ENCODE measurements at regions not wholly inside any gene's neighbourhood (a gene's known extent, or its start where the extent isn't known, plus 50 kb on each side); places are given as distances from the start of the nearest gene placed in this dataset.
"Not testable (repeated sequence)": the region's sequence is repeated elsewhere in the genome, so short reads cannot be mapped to it uniquely, and the experiment has no call there.

DNA sequence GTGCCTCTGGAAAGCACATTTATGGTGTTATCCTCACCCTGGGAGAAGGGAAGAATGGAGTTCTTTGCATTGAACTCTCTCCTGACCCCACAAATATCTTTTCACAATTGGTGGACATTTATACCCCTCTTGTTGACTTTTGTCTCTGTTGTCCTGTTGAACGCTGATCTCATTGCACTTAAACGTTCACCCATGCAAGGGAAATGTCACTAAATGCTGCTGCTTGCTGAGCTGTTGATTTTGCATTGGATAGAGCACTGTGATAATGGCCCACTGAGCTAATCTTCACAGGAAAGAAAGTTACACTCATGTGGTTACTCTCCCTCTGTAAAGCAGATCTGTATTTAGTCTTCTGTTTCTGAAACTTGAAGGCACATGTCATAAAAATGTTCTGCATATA, 133.4 kb downstream of the FZD1 start:
- no peak for TF ChIP-seq EZH2 (IDR thresholded peaks at IDR 0.05; ENCODE audit: borderline replicate concordance, low read depth, low read length, poor library complexity, severe bottlenecking)
- TF ChIP-seq, protein P1, sequence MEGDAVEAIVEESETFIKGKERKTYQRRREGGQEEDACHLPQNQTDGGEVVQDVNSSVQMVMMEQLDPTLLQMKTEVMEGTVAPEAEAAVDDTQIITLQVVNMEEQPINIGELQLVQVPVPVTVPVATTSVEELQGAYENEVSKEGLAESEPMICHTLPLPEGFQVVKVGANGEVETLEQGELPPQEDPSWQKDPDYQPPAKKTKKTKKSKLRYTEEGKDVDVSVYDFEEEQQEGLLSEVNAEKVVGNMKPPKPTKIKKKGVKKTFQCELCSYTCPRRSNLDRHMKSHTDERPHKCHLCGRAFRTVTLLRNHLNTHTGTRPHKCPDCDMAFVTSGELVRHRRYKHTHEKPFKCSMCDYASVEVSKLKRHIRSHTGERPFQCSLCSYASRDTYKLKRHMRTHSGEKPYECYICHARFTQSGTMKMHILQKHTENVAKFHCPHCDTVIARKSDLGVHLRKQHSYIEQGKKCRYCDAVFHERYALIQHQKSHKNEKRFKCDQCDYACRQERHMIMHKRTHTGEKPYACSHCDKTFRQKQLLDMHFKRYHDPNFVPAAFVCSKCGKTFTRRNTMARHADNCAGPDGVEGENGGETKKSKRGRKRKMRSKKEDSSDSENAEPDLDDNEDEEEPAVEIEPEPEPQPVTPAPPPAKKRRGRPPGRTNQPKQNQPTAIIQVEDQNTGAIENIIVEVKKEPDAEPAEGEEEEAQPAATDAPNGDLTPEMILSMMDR (conservative IDR thresholded peaks at IDR 0.05; ENCODE audit: low read depth, low read length), result no peak
- no TSS peak for BruUV-seq (replicated peaks)

DNA sequence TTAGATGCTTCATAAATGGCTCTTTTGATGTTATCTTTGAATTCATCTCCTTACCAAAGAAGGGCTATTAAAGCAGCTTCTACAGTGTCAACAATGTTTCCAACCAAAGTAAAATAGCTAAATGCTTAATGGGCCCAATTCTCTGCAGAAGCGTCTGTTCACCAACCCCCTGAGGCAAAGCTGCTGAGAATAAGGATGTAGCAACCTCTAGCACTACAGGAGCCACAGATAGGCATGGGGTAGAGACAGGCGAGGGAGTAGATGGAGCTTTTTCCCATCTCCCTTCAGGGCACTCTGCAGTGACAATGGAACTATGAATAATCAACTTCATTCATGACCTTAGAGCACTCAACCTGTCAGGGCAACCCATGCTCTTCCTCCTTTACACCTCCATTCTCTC, 134.1 kb downstream of the FZD1 start:
- H3K36me3 ChIP-seq (ENCODE audit: insufficient read depth, low read length, poor library complexity, severe bottlenecking), result no peaks in the 10 kb centered on the region
- H3K9me3 ChIP-seq (ENCODE audit: low read depth, low read length, poor library complexity, severe bottlenecking), result no peaks in the 10 kb centered on the region
- CTCF ChIA-PET, result no interaction called here
- POLR2A ChIA-PET (ENCODE audit: low non-redundant PET), result no interaction called here
- no peak for DNase-seq (ENCODE audit: low spot score)
- TF ChIP-seq EZH2 (IDR thresholded peaks at IDR 0.05; ENCODE audit: borderline replicate concordance, low read depth, low read length, poor library complexity, severe bottlenecking), result no peak
- TF ChIP-seq, protein P1 (conservative IDR thresholded peaks at IDR 0.05; ENCODE audit: low read depth, low read length), result no peak
- no TSS peak for BruUV-seq (replicated peaks)
- no peaks in the 10 kb centered on the region for H3K27me3 ChIP-seq (replicated peaks; ENCODE audit: insufficient read depth, low read depth, low read length, poor library complexity)
- H3K27ac ChIP-seq (ENCODE audit: low read depth, low read length, poor library complexity, severe bottlenecking), result no peak overlapping the region
- intact Hi-C loops (cut with micrococcal nuclease; ENCODE audit: unreplicated experiment), result no loop called here
- no peaks in the 10 kb centered on the region for H3K4me1 ChIP-seq (ENCODE audit: insufficient read depth, low read length, poor library complexity, severe bottlenecking)
- no peak overlapping the region for H3K4me3 ChIP-seq (ENCODE audit: low read depth, low read length, poor library complexity, severe bottlenecking)

More for the DNA sequence above, 133.4 kb downstream of the FZD1 start:
- H3K27ac ChIP-seq (ENCODE audit: low read depth, low read length, poor library complexity, severe bottlenecking), result no peak overlapping the region
- ChIA-PET CTCF (no interaction called here), POLR2A (ENCODE audit: low non-redundant PET) (no interaction called here)
- no peaks in the 10 kb centered on the region for H3K36me3 ChIP-seq (ENCODE audit: insufficient read depth, low read length, poor library complexity, severe bottlenecking)
- DNase-seq (ENCODE audit: low spot score), result no peak
- no peaks in the 10 kb centered on the region for H3K9me3 ChIP-seq (ENCODE audit: low read depth, low read length, poor library complexity, severe bottlenecking)
- no peaks in the 10 kb centered on the region for H3K4me1 ChIP-seq (ENCODE audit: insufficient read depth, low read length, poor library complexity, severe bottlenecking)
- intact Hi-C loops (cut with micrococcal nuclease; ENCODE audit: unreplicated experiment), result no loop called here
- no peaks in the 10 kb centered on the region for H3K27me3 ChIP-seq (replicated peaks; ENCODE audit: insufficient read depth, low read depth, low read length, poor library complexity)
- no peak overlapping the region for H3K4me3 ChIP-seq (ENCODE audit: low read depth, low read length, poor library complexity, severe bottlenecking)

GRCh38 chr7:91405092-91405788, 141.0 kb downstream of the FZD1 start:
- no peak for DNase-seq (ENCODE audit: low spot score)
- CTCF ChIA-PET, result no interaction called here

GRCh38 chr7:91405873-91406272, 141.6 kb downstream of the FZD1 start:
- DNase-seq (ENCODE audit: low spot score); H3K27me3 ChIP-seq (replicated peaks; ENCODE audit: insufficient read depth, low read depth, low read length, poor library complexity); H3K9me3 ChIP-seq (ENCODE audit: low read depth, low read length, poor library complexity, severe bottlenecking); intact Hi-C loops (cut with micrococcal nuclease; ENCODE audit: unreplicated experiment); POLR2A ChIA-PET (ENCODE audit: low non-redundant PET); H3K27ac ChIP-seq (ENCODE audit: low read depth, low read length, poor library complexity, severe bottlenecking); BruUV-seq (replicated peaks); CTCF ChIA-PET; H3K4me3 ChIP-seq (ENCODE audit: low read depth, low read length, poor library complexity, severe bottlenecking); H3K4me1 ChIP-seq (ENCODE audit: insufficient read depth, low read length, poor library complexity, severe bottlenecking); H3K36me3 ChIP-seq (ENCODE audit: insufficient read depth, low read length, poor library complexity, severe bottlenecking): not testable (repeated sequence)

More at GRCh38 chr7:91405092-91405788, 141.0 kb downstream of the FZD1 start:
- no peaks in the 10 kb centered on the region for H3K27me3 ChIP-seq (replicated peaks; ENCODE audit: insufficient read depth, low read depth, low read length, poor library complexity)
- POLR2A ChIA-PET (ENCODE audit: low non-redundant PET), result no interaction called here
- no TSS peak for BruUV-seq (replicated peaks)
- no peak for TF ChIP-seq EZH2 (IDR thresholded peaks at IDR 0.05; ENCODE audit: borderline replicate concordance, low read depth, low read length, poor library complexity, severe bottlenecking)
- TF ChIP-seq, protein P1 (conservative IDR thresholded peaks at IDR 0.05; ENCODE audit: low read depth, low read length), result no peak
- H3K4me1 ChIP-seq (ENCODE audit: insufficient read depth, low read length, poor library complexity, severe bottlenecking), result no peaks in the 10 kb centered on the region
- intact Hi-C loops (cut with micrococcal nuclease; ENCODE audit: unreplicated experiment), result no loop called here
- no peak overlapping the region for H3K4me3 ChIP-seq (ENCODE audit: low read depth, low read length, poor library complexity, severe bottlenecking)
- no peaks in the 10 kb centered on the region for H3K9me3 ChIP-seq (ENCODE audit: low read depth, low read length, poor library complexity, severe bottlenecking)
- no peak overlapping the region for H3K27ac ChIP-seq (ENCODE audit: low read depth, low read length, poor library complexity, severe bottlenecking)
- no peaks in the 10 kb centered on the region for H3K36me3 ChIP-seq (ENCODE audit: insufficient read depth, low read length, poor library complexity, severe bottlenecking)

All from A673 (cell line).